ENCODE measurements at regions not wholly inside any gene's neighbourhood (a gene's known extent, or its start where the extent isn't known, plus 50 kb on each side); places are given as distances from the start of the nearest gene placed in this dataset.

- TF ChIP-seq EZH2 (IDR thresholded peaks at IDR 0.05; ENCODE audit: borderline replicate concordance, low read length), result no peak
- TF ChIP-seq, protein P1, sequence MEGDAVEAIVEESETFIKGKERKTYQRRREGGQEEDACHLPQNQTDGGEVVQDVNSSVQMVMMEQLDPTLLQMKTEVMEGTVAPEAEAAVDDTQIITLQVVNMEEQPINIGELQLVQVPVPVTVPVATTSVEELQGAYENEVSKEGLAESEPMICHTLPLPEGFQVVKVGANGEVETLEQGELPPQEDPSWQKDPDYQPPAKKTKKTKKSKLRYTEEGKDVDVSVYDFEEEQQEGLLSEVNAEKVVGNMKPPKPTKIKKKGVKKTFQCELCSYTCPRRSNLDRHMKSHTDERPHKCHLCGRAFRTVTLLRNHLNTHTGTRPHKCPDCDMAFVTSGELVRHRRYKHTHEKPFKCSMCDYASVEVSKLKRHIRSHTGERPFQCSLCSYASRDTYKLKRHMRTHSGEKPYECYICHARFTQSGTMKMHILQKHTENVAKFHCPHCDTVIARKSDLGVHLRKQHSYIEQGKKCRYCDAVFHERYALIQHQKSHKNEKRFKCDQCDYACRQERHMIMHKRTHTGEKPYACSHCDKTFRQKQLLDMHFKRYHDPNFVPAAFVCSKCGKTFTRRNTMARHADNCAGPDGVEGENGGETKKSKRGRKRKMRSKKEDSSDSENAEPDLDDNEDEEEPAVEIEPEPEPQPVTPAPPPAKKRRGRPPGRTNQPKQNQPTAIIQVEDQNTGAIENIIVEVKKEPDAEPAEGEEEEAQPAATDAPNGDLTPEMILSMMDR (IDR thresholded peaks at IDR 0.05; ENCODE audit: low read length), result no peak
Observed at GRCh38 chr10:130359711-130360110, 223.5 kb downstream of the GLRX3 start.
